ENCODE measurements at regions not wholly inside any gene's neighbourhood (a gene's known extent, or its start where the extent isn't known, plus 50 kb on each side); places are given as distances from the start of the nearest gene placed in this dataset.
A peak's percentile ranks its signal among the peaks of the same experiment; 100 is the strongest.

- Histone ChIP-seq H3K4me3 (ENCODE audit: low read length) (no peak overlapping the region), H3K27ac (ENCODE audit: low read length) (no peak overlapping the region), H3K4me1 (ENCODE audit: control insufficient read depth, insufficient read depth, low read length) (peaks cover 19% of the 10 kb centered on the region), H3K9me3 (ENCODE audit: control insufficient read depth, low read depth, low read length) (no peaks in the 10 kb centered on the region), H3K36me3 (ENCODE audit: control insufficient read depth, insufficient read depth, low read length) (no peaks in the 10 kb centered on the region), H3K27me3 (ENCODE audit: control insufficient read depth, insufficient read depth, low read length) (no peaks in the 10 kb centered on the region)
- DNase-seq, result no peak
- WGBS (ENCODE audit: insufficient coverage, low lambda C conversion rate), result no CpG with 5 or more reads among the region's 1 CpG
Measured at GRCh38 chr16:64422259-64422658, 699.6 kb downstream of the CDH11 start.

- no peaks in the 10 kb centered on the region for H3K9me3 ChIP-seq (ENCODE audit: control insufficient read depth, low read depth, low read length)
- H3K27me3 ChIP-seq (ENCODE audit: control insufficient read depth, insufficient read depth, low read length), result no peaks in the 10 kb centered on the region
- H3K4me3 ChIP-seq (ENCODE audit: low read length), result no peak overlapping the region
- DNase-seq, result peak in 1 of 2 donors; percentile 55
- no peaks in the 10 kb centered on the region for H3K36me3 ChIP-seq (ENCODE audit: control insufficient read depth, insufficient read depth, low read length)
- H3K27ac ChIP-seq (ENCODE audit: low read length), result no peak overlapping the region
- H3K4me1 ChIP-seq (ENCODE audit: control insufficient read depth, insufficient read depth, low read length), result peaks cover 19% of the 10 kb centered on the region
- WGBS (ENCODE audit: insufficient coverage, low lambda C conversion rate), result 33% methylated on average over 1 of the region's 1 CpG
Measured at GRCh38 chr16:64421515-64421914, 700.3 kb downstream of the CDH11 start.

- Histone ChIP-seq H3K27ac (ENCODE audit: low read length) (no peak overlapping the region), H3K9me3 (ENCODE audit: control insufficient read depth, low read depth, low read length) (no peaks in the 10 kb centered on the region), H3K4me3 (ENCODE audit: low read length) (no peak overlapping the region), H3K36me3 (ENCODE audit: control insufficient read depth, insufficient read depth, low read length) (no peaks in the 10 kb centered on the region), H3K27me3 (ENCODE audit: control insufficient read depth, insufficient read depth, low read length) (no peaks in the 10 kb centered on the region), H3K4me1 (ENCODE audit: control insufficient read depth, insufficient read depth, low read length) (peaks cover 12% of the 10 kb centered on the region)
- no peak for DNase-seq
- 100% methylated on average over 1 of the region's 4 CpGs for WGBS (ENCODE audit: insufficient coverage, low lambda C conversion rate)
Measured at GRCh38 chr16:64419832-64420231, 702.0 kb downstream of the CDH11 start.

- H3K4me3 ChIP-seq (ENCODE audit: low read length), result no peak overlapping the region
- no peaks in the 10 kb centered on the region for H3K36me3 ChIP-seq (ENCODE audit: control insufficient read depth, insufficient read depth, low read length)
- peaks cover 8% of the 10 kb centered on the region for H3K4me1 ChIP-seq (ENCODE audit: control insufficient read depth, insufficient read depth, low read length)
- H3K27me3 ChIP-seq (ENCODE audit: control insufficient read depth, insufficient read depth, low read length), result no peaks in the 10 kb centered on the region
- no peaks in the 10 kb centered on the region for H3K9me3 ChIP-seq (ENCODE audit: control insufficient read depth, low read depth, low read length)
- DNase-seq, result peak; percentile 58 to 85
- H3K27ac ChIP-seq (ENCODE audit: low read length), result peak overlapping the region; percentile 81
- WGBS (ENCODE audit: insufficient coverage, low lambda C conversion rate), result no CpG with 5 or more reads among the region's 1 CpG
Measured at GRCh38 chr16:64417711-64418227, 704.1 kb downstream of the CDH11 start.

- Histone ChIP-seq H3K36me3 (ENCODE audit: control insufficient read depth, insufficient read depth, low read length) (no peaks in the 10 kb centered on the region), H3K4me1 (ENCODE audit: control insufficient read depth, insufficient read depth, low read length) (peaks cover 8% of the 10 kb centered on the region), H3K4me3 (ENCODE audit: low read length) (no peak overlapping the region), H3K9me3 (ENCODE audit: control insufficient read depth, low read depth, low read length) (no peaks in the 10 kb centered on the region), H3K27me3 (ENCODE audit: control insufficient read depth, insufficient read depth, low read length) (no peaks in the 10 kb centered on the region), H3K27ac (ENCODE audit: low read length) (no peak overlapping the region)
- DNase-seq, result peak in 1 of 2 donors; percentile 30
- 75% methylated on average over 2 of the region's 5 CpGs for WGBS (ENCODE audit: insufficient coverage, low lambda C conversion rate)
Measured at GRCh38 chr16:64416216-64417005, 705.5 kb downstream of the CDH11 start.

- peaks cover 3% of the 10 kb centered on the region for H3K4me1 ChIP-seq (ENCODE audit: control insufficient read depth, insufficient read depth, low read length)
- no peak for DNase-seq
- H3K9me3 ChIP-seq (ENCODE audit: control insufficient read depth, low read depth, low read length), result no peaks in the 10 kb centered on the region
- H3K36me3 ChIP-seq (ENCODE audit: control insufficient read depth, insufficient read depth, low read length), result no peaks in the 10 kb centered on the region
- no peak overlapping the region for H3K4me3 ChIP-seq (ENCODE audit: low read length)
- no peaks in the 10 kb centered on the region for H3K27me3 ChIP-seq (ENCODE audit: control insufficient read depth, insufficient read depth, low read length)
- WGBS (ENCODE audit: insufficient coverage, low lambda C conversion rate), result 86% methylated on average over 1 of the region's 2 CpGs
- no peak overlapping the region for H3K27ac ChIP-seq (ENCODE audit: low read length)
Measured at GRCh38 chr16:64412578-64413280, 709.1 kb downstream of the CDH11 start.

- no peak for DNase-seq
- Histone ChIP-seq H3K4me1 (ENCODE audit: control insufficient read depth, insufficient read depth, low read length) (no peaks in the 10 kb centered on the region), H3K36me3 (ENCODE audit: control insufficient read depth, insufficient read depth, low read length) (no peaks in the 10 kb centered on the region), H3K4me3 (ENCODE audit: low read length) (no peak overlapping the region), H3K27ac (ENCODE audit: low read length) (no peak overlapping the region), H3K27me3 (ENCODE audit: control insufficient read depth, insufficient read depth, low read length) (no peaks in the 10 kb centered on the region), H3K9me3 (ENCODE audit: control insufficient read depth, low read depth, low read length) (no peaks in the 10 kb centered on the region)
- 75% methylated on average over 1 of the region's 1 CpG for WGBS (ENCODE audit: insufficient coverage, low lambda C conversion rate)
Measured at GRCh38 chr16:64410306-64410705, 711.6 kb downstream of the CDH11 start.

- H3K4me3 ChIP-seq (ENCODE audit: low read length), result no peak overlapping the region
- no peaks in the 10 kb centered on the region for H3K9me3 ChIP-seq (ENCODE audit: control insufficient read depth, low read depth, low read length)
- WGBS (ENCODE audit: insufficient coverage, low lambda C conversion rate), result 93% methylated on average over 3 of the region's 4 CpGs
- H3K4me1 ChIP-seq (ENCODE audit: control insufficient read depth, insufficient read depth, low read length), result no peaks in the 10 kb centered on the region
- no peaks in the 10 kb centered on the region for H3K27me3 ChIP-seq (ENCODE audit: control insufficient read depth, insufficient read depth, low read length)
- no peaks in the 10 kb centered on the region for H3K36me3 ChIP-seq (ENCODE audit: control insufficient read depth, insufficient read depth, low read length)
- DNase-seq, result no peak
- no peak overlapping the region for H3K27ac ChIP-seq (ENCODE audit: low read length)
Measured at GRCh38 chr16:64409783-64410210, 712.1 kb downstream of the CDH11 start.

GRCh38 chr16:64408699-64409098 is 713.2 kb downstream of the CDH11 start:
- Histone ChIP-seq H3K4me1 (ENCODE audit: control insufficient read depth, insufficient read depth, low read length) (peaks cover 3% of the 10 kb centered on the region), H3K4me3 (ENCODE audit: low read length) (no peak overlapping the region), H3K36me3 (ENCODE audit: control insufficient read depth, insufficient read depth, low read length) (no peaks in the 10 kb centered on the region), H3K27ac (ENCODE audit: low read length) (no peak overlapping the region), H3K27me3 (ENCODE audit: control insufficient read depth, insufficient read depth, low read length) (no peaks in the 10 kb centered on the region), H3K9me3 (ENCODE audit: control insufficient read depth, low read depth, low read length) (no peaks in the 10 kb centered on the region)
- WGBS (ENCODE audit: insufficient coverage, low lambda C conversion rate), result no CpG with 5 or more reads among the region's 1 CpG
- DNase-seq, result no peak

GRCh38 chr16:64406770-64407181 is 715.1 kb downstream of the CDH11 start:
- WGBS (ENCODE audit: insufficient coverage, low lambda C conversion rate), result no CpG with 5 or more reads among the region's 4 CpGs
- no peak for DNase-seq
- peaks cover 4% of the 10 kb centered on the region for H3K4me1 ChIP-seq (ENCODE audit: control insufficient read depth, insufficient read depth, low read length)
- H3K27me3 ChIP-seq (ENCODE audit: control insufficient read depth, insufficient read depth, low read length), result no peaks in the 10 kb centered on the region
- no peak overlapping the region for H3K4me3 ChIP-seq (ENCODE audit: low read length)
- H3K36me3 ChIP-seq (ENCODE audit: control insufficient read depth, insufficient read depth, low read length), result no peaks in the 10 kb centered on the region
- no peak overlapping the region for H3K27ac ChIP-seq (ENCODE audit: low read length)
- no peaks in the 10 kb centered on the region for H3K9me3 ChIP-seq (ENCODE audit: control insufficient read depth, low read depth, low read length)
